GM19467 (cell line): ENCODE measurements at regions not wholly inside any gene's neighbourhood (a gene's known extent, or its start where the extent isn't known, plus 50 kb on each side); places are given as distances from the start of the nearest gene placed in this dataset.

Experiments used
- ATAC-seq: cut with Tn5 transposase; IDR thresholded peaks from one replicate; pipeline ENCODE4 v1.9.1; 2021; ENCODE audit warnings: mild to moderate bottlenecking, moderate library complexity; ENCODE audit not compliant: unreplicated experiment

- no peak for ATAC-seq
These were observed 161.1 kb upstream of the ROBO1 start for GRCh38 chr3:79928687-79929408.

GRCh38 chr3:79926522-79926921 is 158.7 kb upstream of the ROBO1 start:
- ATAC-seq, result no peak

GRCh38 chr3:79922633-79923032 is 154.8 kb upstream of the ROBO1 start:
- no peak for ATAC-seq

- ATAC-seq, result no peak
These were observed 149.8 kb upstream of the ROBO1 start for GRCh38 chr3:79917561-79917960.

DNA sequence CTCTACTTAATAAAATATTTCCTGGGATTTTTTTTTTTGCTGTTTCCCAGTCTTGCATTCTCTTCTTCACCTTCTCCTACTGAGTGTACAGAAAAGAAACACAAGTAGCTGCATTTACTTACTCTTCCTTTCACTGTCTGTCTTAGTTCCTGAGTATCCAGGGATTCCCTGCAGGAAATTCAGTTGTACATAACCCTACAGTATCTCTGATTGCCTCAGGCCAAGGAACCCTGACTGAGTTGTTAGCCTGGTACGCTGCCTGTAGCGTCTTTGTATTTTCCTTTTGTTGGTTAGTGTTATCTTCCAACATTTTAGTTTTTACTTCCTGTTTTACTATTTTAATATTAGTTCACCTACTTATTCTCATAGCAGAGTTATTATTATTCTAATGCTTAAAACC is 142.5 kb upstream of the ROBO1 start:
- ATAC-seq, result no peak

- ATAC-seq, result no peak
These were observed 138.3 kb upstream of the ROBO1 start for GRCh38 chr3:79906106-79906505.

DNA sequence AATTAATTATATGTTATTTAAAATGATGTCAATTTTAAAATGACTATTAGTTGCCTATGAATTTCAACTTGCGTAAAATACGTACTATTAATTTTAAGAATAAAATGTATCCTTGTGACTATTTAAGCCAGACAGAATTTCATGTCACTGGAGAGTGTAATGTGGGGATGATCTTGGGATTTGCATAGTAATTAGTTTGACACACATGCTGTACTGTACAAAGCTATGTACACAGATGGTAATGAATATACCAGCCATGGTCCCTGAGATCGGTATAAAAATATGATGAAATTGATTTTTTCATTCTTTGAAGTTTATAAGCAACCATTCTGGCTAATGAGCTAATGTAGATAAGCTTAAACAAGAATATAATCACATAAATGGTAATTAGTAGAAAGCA is 134.4 kb upstream of the ROBO1 start:
- ATAC-seq, result no peak

DNA sequence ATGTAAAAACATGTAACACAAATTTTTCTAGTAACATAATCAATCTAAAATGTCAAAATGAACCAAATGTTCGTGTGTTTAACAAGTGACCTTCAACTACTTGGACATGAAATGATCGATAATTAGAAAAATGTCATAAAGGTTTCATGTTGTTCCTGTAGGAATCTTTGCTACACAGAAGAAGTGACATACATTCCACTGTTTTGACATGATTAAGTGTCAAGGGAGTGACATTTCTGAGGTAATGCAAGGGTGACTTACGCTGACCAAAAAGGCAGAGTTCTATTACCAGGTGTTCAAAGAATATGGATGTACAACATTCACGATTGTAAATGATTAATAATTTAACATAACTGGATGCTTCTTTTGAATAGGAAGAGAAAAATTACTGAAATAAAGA is 131.1 kb upstream of the ROBO1 start:
- ATAC-seq, result no peak

DNA sequence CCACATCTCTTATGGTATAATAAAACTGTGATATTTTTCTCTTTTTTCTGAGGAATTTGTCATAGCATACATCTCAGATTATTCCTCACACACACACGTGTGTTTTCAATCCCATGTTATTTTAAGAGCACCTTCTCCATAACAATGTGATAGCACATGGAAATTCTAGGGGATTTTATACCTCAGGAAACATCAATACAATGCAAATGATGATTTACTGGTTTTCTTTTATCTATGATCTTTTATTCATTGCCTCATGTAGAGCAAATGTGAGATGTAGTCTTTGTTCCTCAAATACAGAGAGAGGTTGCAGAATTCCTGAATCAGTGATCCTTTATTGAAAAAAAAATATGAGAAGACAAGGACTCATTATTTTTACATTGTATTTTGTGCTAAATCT is 128.3 kb upstream of the ROBO1 start:
- ATAC-seq, result no peak

DNA sequence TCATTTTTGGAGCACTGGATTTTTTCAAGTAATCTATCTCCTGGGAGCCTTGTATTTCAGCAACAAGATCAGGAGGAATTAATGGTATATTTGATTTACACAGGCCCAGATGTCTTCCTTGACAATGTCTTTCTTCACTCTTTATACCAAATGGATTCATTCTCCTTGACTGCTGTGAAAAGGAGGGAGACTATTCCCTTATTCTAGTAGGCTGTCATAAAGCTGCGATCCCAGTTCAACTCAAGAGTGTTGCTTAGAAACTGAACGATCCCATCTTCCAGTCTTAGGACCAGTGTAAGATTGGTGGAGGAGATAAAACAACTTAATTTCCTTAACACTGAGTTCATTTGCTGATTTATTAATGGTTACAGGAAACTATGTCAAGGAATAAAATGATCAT is 119.4 kb upstream of the ROBO1 start:
- ATAC-seq, result no peak

GRCh38 chr3:79886204-79886603 is 118.4 kb upstream of the ROBO1 start:
- no peak for ATAC-seq

DNA sequence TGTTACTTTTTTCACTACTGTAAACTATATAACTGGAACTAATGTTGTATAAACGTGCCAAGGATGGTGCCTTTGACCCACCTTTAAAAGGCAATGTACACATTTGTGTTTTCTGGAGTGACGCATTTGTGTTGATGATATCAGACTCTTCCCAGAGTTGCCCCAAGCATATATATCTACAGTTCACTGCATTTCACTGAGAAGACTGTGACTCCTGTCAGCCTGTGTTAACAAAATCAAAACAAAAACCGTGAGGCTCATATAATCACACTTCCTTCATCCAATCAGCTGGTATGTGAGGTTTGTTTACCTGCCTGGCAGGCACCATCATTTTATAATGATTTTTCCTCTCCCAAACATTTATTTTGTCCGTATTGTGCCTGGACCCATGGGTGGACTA is 117.6 kb upstream of the ROBO1 start:
- no peak for ATAC-seq

DNA sequence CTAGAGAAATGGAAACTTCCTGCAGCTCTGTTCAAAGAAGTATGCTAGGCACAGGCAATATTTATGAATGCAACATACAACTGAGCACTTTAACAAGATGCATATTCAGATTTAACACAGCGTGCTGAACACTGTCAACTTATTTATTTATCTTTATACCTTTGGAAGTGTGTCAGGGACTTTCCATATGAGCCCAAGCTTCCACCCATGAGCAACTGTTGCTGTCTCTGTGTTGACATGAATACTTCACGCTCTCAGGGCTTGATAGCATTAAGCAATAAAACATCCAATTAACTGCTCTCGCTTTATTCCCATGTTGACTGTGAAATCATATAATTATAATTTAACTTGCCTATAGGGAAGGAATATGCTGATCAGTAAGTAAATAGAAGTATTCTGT is 116.6 kb upstream of the ROBO1 start:
- ATAC-seq, result no peak

DNA sequence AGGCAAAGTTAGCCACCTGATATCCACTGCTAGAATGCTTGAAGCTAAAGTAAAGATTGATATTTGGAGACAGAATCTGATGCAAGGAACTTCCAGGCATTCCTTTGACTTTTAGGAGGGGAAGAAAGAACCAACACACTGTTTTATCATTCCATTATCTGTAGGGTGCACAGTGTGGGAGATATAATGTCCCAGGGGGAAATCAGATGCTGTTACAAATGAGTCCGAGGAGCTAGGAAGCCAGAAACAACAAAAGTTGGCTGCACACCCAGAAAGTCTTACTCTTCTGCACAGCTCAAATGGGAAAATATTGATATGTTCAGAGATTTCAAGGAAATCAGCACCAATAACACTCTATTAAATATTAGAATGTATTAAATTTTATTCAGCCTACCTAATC is 113.6 kb upstream of the ROBO1 start:
- no peak for ATAC-seq

GRCh38 chr3:79878708-79879107 is 110.9 kb upstream of the ROBO1 start:
- no peak for ATAC-seq

DNA sequence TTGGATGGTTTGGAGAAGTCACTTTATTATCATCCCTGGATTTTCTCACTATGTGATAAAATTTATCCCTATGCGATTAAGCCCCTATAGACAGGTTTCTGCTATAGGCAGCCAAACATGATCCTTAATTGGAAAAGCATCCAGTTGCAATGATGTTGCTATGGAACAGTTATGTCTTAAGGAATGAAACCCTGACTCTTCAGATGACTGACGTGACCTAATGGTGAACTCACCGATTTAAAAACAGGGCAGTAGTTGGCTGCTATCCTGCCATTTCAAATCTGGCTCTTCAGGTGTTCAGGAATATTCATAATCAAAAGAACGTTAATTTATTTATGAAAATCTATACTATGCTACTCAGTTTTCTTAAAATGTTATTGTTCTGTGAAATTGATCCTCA is 106.8 kb upstream of the ROBO1 start:
- no peak for ATAC-seq

- no peak for ATAC-seq
These were observed 104.7 kb upstream of the ROBO1 start for GRCh38 chr3:79872483-79872882.

DNA sequence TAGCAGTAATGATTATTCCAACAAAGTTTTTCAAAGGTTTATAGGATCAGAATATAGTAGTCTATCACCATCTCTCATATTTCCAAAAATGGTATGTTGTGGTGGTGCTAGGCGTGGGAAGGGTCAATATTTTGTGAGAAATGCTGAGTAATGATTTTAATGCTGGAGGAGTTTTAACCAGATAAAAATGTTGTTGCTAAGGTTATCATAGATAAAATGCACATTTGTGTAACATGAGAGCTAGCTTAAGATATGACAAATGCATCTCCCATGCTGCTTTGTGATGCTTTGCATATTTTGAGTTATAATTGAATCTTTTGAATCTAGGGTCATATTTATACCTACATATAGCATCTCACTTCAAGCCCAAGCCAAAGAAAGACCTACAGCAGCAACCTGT is 103.9 kb upstream of the ROBO1 start:
- no peak for ATAC-seq

DNA sequence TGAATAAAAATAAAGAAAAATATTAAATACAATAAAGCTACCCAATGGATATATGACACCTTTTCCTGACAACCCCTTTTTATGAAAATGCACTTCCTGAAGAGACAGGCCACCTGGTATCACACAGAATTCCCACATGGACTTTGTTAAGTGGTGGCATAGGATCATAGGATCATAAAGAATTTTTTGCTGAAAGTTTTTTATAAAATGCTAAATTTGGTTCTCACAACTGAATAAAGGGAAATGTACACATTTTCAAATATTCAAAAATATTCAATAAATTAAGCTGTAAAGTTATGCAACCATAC is 102.5 kb upstream of the ROBO1 start:
- ATAC-seq, result no peak

GRCh38 chr3:79869461-79870312 is 101.9 kb upstream of the ROBO1 start:
- no peak for ATAC-seq

DNA sequence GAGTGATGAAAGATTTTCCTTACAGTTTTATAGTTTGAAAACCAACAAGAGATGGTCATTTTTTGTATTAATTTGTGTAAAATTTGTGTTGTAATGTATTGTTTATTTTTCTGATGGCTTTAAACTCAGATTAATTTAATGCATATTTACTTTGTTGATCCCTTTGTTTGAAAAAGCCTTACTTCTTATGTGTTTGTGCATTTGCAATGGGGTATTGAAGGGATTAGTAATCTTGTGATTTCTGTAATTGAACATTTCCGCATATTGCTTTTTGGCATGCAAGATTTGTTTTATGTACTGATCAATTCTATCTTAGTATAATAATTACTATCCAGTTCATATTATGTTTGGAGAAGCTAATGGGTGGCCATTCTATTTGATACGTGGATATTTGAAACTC is 98.4 kb upstream of the ROBO1 start:
- no peak for ATAC-seq

DNA sequence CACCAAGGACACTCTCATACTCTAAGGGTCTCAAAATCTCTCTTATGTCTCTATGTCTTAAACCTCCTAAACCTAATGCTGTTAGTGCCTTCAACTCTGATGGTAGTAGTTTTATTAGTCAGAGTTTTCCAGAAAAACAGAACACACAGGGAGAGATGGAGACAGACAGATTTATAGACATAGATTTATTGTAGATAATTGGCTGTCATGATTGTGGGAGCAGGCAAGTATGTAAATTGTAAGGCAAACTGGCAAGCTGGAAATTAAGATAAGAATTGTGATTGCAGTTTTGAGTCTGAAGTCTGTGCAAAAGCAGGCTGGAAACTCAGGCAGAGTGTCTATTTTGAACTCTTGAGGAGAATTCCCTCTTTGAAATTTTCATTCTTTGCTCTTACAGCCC is 96.3 kb upstream of the ROBO1 start:
- ATAC-seq, result no peak

DNA sequence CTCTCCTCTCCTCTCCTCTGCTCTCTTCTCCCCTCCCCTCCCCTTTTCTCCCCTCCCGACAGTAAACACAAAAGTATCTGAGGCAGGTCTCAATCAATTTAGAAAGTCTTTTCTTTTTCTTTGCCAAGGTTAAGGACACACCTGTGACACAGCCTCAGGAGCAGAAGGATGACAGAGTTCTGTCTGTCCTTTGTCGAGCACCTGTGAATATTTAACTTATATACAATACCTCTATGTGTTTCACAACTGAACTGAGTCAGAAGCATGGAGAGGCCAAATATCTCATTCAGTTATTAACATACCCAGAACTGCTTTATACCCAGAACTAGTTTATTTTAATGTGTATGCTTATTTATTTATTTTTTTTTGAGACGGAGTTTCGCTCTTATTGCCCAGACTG is 81.1 kb upstream of the ROBO1 start:
- ATAC-seq, result no peak
